ENCODE measurements at regions not wholly inside any gene's neighbourhood (a gene's known extent, or its start where the extent isn't known, plus 50 kb on each side); places are given as distances from the start of the nearest gene placed in this dataset.

- TF ChIP-seq, protein P1, sequence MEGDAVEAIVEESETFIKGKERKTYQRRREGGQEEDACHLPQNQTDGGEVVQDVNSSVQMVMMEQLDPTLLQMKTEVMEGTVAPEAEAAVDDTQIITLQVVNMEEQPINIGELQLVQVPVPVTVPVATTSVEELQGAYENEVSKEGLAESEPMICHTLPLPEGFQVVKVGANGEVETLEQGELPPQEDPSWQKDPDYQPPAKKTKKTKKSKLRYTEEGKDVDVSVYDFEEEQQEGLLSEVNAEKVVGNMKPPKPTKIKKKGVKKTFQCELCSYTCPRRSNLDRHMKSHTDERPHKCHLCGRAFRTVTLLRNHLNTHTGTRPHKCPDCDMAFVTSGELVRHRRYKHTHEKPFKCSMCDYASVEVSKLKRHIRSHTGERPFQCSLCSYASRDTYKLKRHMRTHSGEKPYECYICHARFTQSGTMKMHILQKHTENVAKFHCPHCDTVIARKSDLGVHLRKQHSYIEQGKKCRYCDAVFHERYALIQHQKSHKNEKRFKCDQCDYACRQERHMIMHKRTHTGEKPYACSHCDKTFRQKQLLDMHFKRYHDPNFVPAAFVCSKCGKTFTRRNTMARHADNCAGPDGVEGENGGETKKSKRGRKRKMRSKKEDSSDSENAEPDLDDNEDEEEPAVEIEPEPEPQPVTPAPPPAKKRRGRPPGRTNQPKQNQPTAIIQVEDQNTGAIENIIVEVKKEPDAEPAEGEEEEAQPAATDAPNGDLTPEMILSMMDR (IDR thresholded peaks at IDR 0.05), result no peak
- no peak for TF ChIP-seq ZFX (IDR thresholded peaks at IDR 0.05; ENCODE audit: borderline replicate concordance)
These were observed 1323.8 kb upstream of the EYS start for GRCh38 chr6:67030861-67031260.
